OCI-LY7 (cell line): ENCODE measurements at regions not wholly inside any gene's neighbourhood (a gene's known extent, or its start where the extent isn't known, plus 50 kb on each side); places are given as distances from the start of the nearest gene placed in this dataset.

Source experiments
- BruUV-seq: library from RNA; stranded (reverse); fragments of 400-500 nt; replicated peaks from 2 replicates; lab custom pipeline; 2021; lab: Mats Ljungman, UMichigan
- CTCF ChIA-PET: fragments of 300-600 bp; sonication (Branson Sonifier 250); formaldehyde crosslinking; loops from one replicate; lab custom pipeline; 2022; ENCODE audit warnings: antibody characterized with exemption; ENCODE audit not compliant: unreplicated experiment; lab: Charles Lee
- POLR2A ChIA-PET: fragments of 300-600 bp; sonication (Branson Sonifier 250); formaldehyde crosslinking; loops from one replicate; lab custom pipeline; 2022; ENCODE audit warnings: antibody characterized with exemption; lab: Charles Lee
- DNase-seq: peaks from one replicate; pipeline ENCODE4 v3.0.0-alpha.2; 2015; ENCODE audit warnings: low spot score
- H2AFZ ChIP-seq: fragments of 200-600 bp; sonication (generic), shearing (Covaris generic); 2 replicates; pipeline ENCODE4 v1.6.1; 2014; ENCODE audit warnings: mild to moderate bottlenecking, antibody characterized with exemption, low read length, moderate library complexity
- H3K27ac ChIP-seq: fragments of 200-600 bp; sonication (generic); 2 replicates; pipeline ENCODE4 v1.5.1; 2014; ENCODE audit warnings: mixed run types, low read depth, mild to moderate bottlenecking, moderate library complexity, low read length, inconsistent platforms; ENCODE audit not compliant: poor library complexity, severe bottlenecking
- H3K36me3 ChIP-seq: fragments of 200-600 bp; sonication (generic); 2 replicates; pipeline ENCODE4 v1.6.1; 2014; ENCODE audit warnings: mild to moderate bottlenecking, antibody characterized with exemption, low read length, moderate library complexity, mixed read lengths; ENCODE audit not compliant: insufficient read depth
- H3K4me1 ChIP-seq: fragments of 200-600 bp; sonication (generic); 2 replicates; pipeline ENCODE4 v1.5.1; 2014; ENCODE audit warnings: mild to moderate bottlenecking, low read length; ENCODE audit not compliant: insufficient read depth, poor library complexity, severe bottlenecking
- H3K4me2 ChIP-seq: fragments of 200-600 bp; sonication (generic); 2 replicates; pipeline ENCODE4 v1.6.1; 2014; ENCODE audit warnings: mild to moderate bottlenecking, low read length
- H3K4me3 ChIP-seq: fragments of 200-600 bp; sonication (generic); 2 replicates; pipeline ENCODE4 v1.5.1; 2014; ENCODE audit warnings: mild to moderate bottlenecking, low read depth, low read length; ENCODE audit not compliant: poor library complexity, severe bottlenecking
- H3K79me2 ChIP-seq: fragments of 200-600 bp; sonication (generic); 2 replicates; pipeline ENCODE4 v1.6.1; 2016; ENCODE audit warnings: low read depth, mild to moderate bottlenecking, low read length, moderate library complexity, mixed read lengths; ENCODE audit not compliant: insufficient read depth
- H3K9me2 ChIP-seq: fragments of 200-600 bp; sonication (generic); 2 replicates; pipeline ENCODE4 v1.6.1; 2016; ENCODE audit warnings: mild to moderate bottlenecking, low read length, mixed read lengths; ENCODE audit not compliant: insufficient read depth
- H3K9me3 ChIP-seq: fragments of 200-600 bp; sonication (generic); 2 replicates; pipeline ENCODE4 v1.6.1; 2014; ENCODE audit warnings: mild to moderate bottlenecking, mixed run types, low read length, mixed read lengths
- H4K20me1 ChIP-seq: fragments of 200-600 bp; sonication (generic); 2 replicates; pipeline ENCODE4 v1.6.1; 2014; ENCODE audit warnings: mild to moderate bottlenecking, antibody characterized with exemption, low read length, moderate library complexity, mixed read lengths; ENCODE audit not compliant: insufficient read depth
- EZH2phosphoT487 ChIP-seq: fragments of 200-600 bp; sonication (generic); IDR thresholded peaks from 2 replicates; pipeline ENCODE4 v1.6.1; 2018; ENCODE audit warnings: low read depth, borderline replicate concordance, mild to moderate bottlenecking, mixed run types, antibody characterized with exemption, low read length, moderate library complexity, mixed read lengths
- intact Hi-C: fragments of 100-400 bp; cut with micrococcal nuclease; formaldehyde crosslinking; loops from one replicate; pipeline ENCODE4 v1.10.0; 2022; ENCODE audit not compliant: unreplicated experiment
- TF ChIP-seq, protein P1 (sequence below): fragments of 200-600 bp; sonication (generic); conservative IDR thresholded peaks from 2 replicates; pipeline ENCODE4 v1.5.1; 2014; ENCODE audit warnings: mild to moderate bottlenecking, antibody characterized with exemption, low read length, moderate library complexity, mixed read lengths

DNA sequence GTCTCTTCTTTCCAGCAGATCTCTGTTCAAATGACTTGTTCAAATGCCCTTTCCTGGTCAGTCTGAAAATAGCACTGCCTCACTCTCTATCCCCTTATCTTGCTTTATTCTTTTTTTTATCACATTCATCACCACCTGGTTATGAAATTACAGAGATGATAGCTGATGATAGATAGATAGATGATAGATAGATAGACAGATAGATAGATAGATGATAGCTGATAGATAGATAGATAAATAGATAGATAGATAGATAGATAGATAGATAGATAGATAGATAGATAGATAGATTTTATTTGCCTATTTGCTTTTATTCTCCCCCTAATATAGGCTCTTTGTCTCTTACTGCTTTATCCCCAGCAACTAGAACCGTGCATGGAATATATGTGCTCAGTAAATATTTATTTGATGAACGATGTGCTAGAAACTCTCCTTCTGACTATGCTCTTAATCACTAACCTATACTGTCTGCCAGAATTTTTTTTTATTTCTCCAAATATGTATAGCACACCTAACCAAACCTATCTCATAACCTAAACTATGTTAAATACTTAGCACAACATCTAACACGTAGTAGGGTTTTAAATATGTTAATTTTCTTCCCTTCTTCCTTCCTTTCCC, 372.8 kb upstream of the DUSP10 start:
- H3K4me1 ChIP-seq: no peaks in the 10 kb centered on the region
- intact Hi-C loops: no loop called here
- H3K9me3 ChIP-seq: no peaks in the 10 kb centered on the region
- H3K79me2 ChIP-seq: no peaks in the 10 kb centered on the region
- no peak overlapping the region for H3K4me3 ChIP-seq
- no peaks in the 10 kb centered on the region for H3K9me2 ChIP-seq
- no peak for DNase-seq
- H4K20me1 ChIP-seq: no peaks in the 10 kb centered on the region
- CTCF ChIA-PET: no interaction called here
- TF ChIP-seq, protein P1, sequence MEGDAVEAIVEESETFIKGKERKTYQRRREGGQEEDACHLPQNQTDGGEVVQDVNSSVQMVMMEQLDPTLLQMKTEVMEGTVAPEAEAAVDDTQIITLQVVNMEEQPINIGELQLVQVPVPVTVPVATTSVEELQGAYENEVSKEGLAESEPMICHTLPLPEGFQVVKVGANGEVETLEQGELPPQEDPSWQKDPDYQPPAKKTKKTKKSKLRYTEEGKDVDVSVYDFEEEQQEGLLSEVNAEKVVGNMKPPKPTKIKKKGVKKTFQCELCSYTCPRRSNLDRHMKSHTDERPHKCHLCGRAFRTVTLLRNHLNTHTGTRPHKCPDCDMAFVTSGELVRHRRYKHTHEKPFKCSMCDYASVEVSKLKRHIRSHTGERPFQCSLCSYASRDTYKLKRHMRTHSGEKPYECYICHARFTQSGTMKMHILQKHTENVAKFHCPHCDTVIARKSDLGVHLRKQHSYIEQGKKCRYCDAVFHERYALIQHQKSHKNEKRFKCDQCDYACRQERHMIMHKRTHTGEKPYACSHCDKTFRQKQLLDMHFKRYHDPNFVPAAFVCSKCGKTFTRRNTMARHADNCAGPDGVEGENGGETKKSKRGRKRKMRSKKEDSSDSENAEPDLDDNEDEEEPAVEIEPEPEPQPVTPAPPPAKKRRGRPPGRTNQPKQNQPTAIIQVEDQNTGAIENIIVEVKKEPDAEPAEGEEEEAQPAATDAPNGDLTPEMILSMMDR: no peak
- no peak for TF ChIP-seq EZH2phosphoT487
- no peaks in the 10 kb centered on the region for H3K36me3 ChIP-seq
- POLR2A ChIA-PET: interaction anchor here (0.7 kb wide), 1 partner anchor 12 kb away, joined by 3 read pairs; no protein-coding TSS in a partner anchor
- H2AFZ ChIP-seq: no peak overlapping the region
- H3K4me2 ChIP-seq: no peak overlapping the region
- BruUV-seq: no TSS peak
- no peak overlapping the region for H3K27ac ChIP-seq

DNA sequence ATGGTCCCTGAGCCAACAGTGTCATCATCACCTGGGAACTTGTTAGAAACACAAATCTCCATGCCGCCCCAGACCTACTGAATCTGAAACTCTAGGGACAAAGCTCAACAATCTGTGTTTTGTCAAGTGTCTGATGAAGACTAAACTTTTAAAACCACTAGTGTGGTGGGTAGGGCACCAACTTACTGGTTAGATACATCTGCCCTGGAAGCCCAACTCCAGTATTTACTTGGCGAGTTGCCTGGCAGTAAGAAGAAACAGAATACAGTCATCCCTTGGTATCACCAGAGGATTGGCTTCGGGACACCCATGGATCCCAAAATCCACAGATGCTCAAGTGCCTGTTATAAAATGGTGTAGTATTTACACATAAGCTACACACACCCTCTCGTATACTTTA, 367.9 kb upstream of the DUSP10 start:
- no peak overlapping the region for H3K4me2 ChIP-seq
- no peaks in the 10 kb centered on the region for H3K9me2 ChIP-seq
- DNase-seq: no peak
- H3K79me2 ChIP-seq: no peaks in the 10 kb centered on the region
- no peaks in the 10 kb centered on the region for H4K20me1 ChIP-seq
- H3K4me1 ChIP-seq: no peaks in the 10 kb centered on the region
- no peak overlapping the region for H3K4me3 ChIP-seq
- H3K9me3 ChIP-seq: no peaks in the 10 kb centered on the region
- TF ChIP-seq EZH2phosphoT487: no peak
- TF ChIP-seq, protein P1: no peak
- no peaks in the 10 kb centered on the region for H3K36me3 ChIP-seq
- intact Hi-C loops: no loop called here
- H3K27ac ChIP-seq: no peak overlapping the region
- BruUV-seq: no TSS peak
- ChIA-PET CTCF (no interaction called here), POLR2A (no interaction called here)
- no peak overlapping the region for H2AFZ ChIP-seq

DNA sequence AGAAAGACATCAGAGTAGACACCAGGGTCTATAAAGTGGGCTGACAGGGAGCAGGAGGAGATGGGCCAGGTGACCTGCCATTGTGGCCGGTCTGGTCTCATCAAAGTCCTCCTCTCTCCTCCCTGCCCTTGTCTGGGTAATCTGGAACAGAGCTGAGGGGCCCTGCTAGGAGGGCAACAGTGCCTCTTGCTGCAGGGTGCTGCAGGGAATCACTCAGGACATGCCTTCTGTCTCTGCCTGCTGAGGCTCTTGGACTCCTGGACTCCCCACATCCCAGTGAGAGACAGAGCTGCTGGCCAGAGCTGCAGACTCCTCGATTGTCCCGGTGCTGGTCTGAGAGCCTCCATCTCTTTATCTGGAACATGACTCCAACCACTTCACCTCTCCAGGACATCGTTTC, 366.1 kb upstream of the DUSP10 start:
- BruUV-seq: no TSS peak
- POLR2A ChIA-PET: no interaction called here
- H2AFZ ChIP-seq: no peak overlapping the region

More for the DNA sequence above, 366.1 kb upstream of the DUSP10 start:
- H3K9me3 ChIP-seq: no peaks in the 10 kb centered on the region
- no peaks in the 10 kb centered on the region for H3K9me2 ChIP-seq
- intact Hi-C loops: no loop called here
- no peak overlapping the region for H3K4me3 ChIP-seq
- no peak overlapping the region for H3K4me2 ChIP-seq
- H3K4me1 ChIP-seq: no peaks in the 10 kb centered on the region
- no peak overlapping the region for H3K27ac ChIP-seq
- DNase-seq: no peak
- CTCF ChIA-PET: no interaction called here
- no peaks in the 10 kb centered on the region for H3K79me2 ChIP-seq
- no peaks in the 10 kb centered on the region for H3K36me3 ChIP-seq
- no peaks in the 10 kb centered on the region for H4K20me1 ChIP-seq
- no peak for TF ChIP-seq EZH2phosphoT487
- TF ChIP-seq, protein P1: no peak
